Kidney glomerular epithelial cell (primary cell): ENCODE measurements at regions not wholly inside any gene's neighbourhood (a gene's known extent, or its start where the extent isn't known, plus 50 kb on each side); places are given as distances from the start of the nearest gene placed in this dataset.
"Not testable (repeated sequence)": the region's sequence is repeated elsewhere in the genome, so short reads cannot be mapped to it uniquely, and the experiment has no call there.

Source experiments
- DNase-seq: peaks from one replicate; lab custom pipeline; 2025; lab: John Stamatoyannopoulos, UW

- DNase-seq: not testable (repeated sequence)
Measured at GRCh38 chr16:31581065-31581464, 53.4 kb downstream of the AHSP start.

DNA sequence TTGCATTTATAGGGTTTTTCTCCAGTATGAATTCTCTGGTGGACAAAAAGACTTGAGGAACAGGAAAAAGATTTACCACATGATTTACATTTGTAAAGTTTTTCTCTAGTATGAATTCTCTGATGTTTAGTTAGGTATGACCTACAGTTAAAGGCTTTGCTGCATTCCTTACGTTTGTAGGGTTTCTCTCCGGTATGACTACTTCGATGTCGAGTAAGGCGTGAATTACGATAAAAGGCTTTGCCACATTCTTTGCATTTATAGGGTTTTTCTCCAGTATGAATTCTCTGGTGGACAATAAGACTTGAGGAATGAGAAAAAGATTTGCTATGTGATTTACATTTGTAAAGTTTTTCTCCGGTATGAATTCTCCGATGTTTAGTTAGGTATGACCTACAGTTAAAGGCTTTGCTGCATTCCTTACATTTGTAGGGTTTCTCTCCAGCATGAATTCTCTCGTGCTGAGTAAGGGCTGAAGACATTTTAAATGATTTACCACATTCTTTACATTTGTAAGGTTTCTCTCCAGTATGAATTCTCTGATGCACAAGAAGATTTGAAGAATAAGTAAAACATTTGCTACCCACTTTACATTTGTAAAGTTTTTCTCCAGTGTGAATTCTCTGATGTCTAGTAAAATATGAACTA lies 74.2 kb downstream of the AHSP start:
- not testable (repeated sequence) for DNase-seq

- no peak for DNase-seq
Measured at GRCh38 chr16:31618130-31618529, 90.4 kb downstream of the AHSP start.

DNA sequence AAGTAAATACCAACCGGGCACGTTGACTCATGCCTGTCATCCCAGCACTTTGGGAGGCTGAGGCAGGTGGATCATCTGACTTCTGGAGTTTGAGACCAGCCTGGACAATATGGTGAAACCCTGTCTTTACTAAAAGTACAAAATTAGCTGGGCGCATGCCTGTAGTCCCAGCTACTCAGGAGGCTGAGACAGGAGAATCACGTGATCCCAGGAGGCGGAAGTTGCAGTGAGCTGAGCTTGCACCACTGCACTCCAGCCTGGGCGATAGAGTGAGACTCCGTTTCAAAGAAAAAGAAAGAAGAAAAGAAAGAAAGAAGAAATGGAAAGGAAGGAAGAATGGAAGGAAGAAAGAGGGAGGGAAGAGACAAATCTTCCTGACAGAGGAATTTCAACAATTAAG lies 108.7 kb downstream of the AHSP start:
- no peak for DNase-seq

DNA sequence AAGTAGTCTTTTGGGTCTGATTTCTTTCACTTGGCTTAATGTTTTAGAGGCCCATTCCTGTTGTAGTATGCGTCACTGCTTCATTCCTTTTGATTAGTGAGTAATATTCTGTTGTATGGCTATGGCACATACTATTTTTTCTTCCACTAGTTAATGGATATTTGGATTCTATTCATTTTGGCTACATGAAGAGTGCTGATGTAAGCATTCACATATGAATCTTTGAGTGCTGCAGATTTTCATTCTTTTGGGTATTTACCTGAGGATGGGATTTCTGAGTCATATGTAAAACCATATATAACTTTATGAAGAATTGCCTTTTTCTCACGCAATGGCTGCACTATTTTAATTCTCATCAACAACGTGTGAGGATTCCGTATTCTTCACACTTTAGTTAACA lies 113.6 kb downstream of the AHSP start:
- no peak for DNase-seq

- not testable (repeated sequence) for DNase-seq
Measured at GRCh38 chr16:31655674-31656073, 128.0 kb downstream of the AHSP start.

DNA sequence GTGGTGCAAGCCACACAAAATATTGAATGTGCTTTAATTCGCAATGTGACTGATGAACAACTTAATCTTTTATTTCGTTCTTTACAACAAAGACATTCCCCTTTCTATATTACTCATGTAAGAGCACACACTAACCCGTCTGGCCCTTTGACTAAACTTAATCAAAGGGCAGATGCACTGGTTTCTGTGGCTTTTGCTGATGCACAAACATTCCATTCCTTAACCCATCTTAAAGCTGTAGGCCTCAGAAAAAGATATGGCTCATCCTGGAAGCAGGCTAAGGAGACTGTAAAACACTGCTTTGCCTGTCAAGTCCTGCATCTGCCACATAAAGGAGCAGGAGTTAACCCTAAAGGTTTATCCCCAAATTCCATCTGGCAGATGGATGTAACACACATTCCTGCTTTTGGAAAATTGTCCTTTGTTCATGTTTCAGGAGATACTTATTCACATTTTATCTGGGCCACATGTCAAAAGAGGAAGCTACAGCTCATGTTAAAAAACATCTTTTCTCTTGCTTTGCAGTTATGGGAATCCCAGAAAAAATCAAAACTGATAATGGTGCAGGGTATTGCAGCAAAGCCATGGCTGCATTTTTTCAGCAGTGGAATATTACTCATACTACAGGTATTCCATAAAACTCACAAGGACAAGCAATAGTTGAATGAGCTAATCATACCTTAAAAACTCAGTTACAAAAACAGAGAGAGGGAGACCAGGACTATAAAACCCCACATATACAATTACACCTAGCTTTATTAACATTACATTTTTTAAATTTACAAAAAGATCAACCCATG lies 137.2 kb downstream of the AHSP start:
- DNase-seq: peak; percentile 62

DNA sequence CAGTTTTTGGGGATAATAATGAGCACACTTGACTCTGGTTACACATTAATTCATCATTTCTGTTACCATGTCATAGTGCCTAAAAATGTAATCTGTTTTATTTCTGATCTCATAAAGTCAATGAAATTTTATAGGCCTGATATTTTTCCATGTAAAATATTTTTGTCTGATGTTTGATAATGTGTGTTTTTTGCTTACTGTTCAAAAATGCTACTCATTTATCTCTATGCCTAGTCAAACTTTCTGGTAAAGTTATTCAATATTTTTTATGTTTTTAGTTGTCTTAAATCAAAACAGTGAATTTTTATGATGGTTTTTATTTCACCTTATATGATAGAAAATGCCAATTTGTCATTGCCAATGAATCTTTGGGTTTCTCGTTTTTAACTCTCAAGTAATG lies 147.0 kb downstream of the AHSP start:
- DNase-seq: no peak

- DNase-seq: no peak
Measured at GRCh38 chr16:31676731-31677130, 149.0 kb downstream of the AHSP start.

DNA sequence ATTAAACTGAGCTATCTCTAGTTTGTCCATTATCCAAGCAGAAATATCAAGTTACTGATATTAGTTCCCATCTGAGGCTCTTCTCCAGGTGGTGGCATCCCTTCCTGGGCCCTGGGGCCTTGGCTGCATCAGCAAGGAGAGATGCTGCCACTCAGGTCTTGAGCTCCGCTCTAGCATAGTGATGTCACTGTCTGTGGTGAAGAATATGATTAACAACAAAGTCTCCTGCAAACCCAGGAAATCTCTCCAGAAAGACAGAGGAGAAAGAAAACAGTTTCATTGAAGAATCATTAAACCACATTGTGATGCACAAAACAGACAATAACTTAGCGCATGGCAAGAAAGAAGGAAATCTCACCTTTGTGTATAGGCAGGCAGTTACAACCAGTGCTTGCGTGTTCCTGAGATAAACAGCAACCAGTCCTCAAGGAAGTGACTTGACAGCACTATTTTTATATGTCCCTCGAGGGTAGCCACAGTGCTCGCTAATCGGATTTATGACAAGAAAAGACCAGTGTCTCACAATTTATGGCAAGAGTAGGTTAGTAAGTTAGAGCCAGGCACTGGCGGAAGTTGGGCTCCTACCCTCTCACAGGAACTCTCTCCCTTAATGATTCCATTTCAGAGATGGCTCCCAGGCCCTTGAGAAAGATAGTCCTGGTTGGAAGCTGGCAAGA lies 151.1 kb downstream of the AHSP start:
- DNase-seq: no peak

DNA sequence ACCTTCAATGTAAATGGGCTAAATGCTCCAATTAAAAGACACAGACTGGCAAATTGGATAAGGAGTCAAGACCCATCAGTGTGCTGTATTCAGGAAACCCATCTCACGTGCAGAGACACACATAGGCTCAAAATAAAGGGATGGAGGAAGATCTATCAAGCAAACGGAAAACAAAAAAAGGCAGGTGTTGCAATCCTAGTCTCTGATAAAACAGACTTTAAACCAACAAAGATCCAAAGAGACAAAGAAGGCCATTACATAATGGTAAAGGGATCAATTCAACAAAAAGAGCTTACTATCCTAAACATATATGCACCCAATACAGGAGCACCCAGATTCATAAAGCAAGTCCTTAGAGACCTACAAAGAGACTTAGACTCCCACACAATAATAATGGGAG lies 161.6 kb downstream of the AHSP start:
- not testable (repeated sequence) for DNase-seq

- DNase-seq: not testable (repeated sequence)
Measured at GRCh38 chr16:31692338-31692737, 164.6 kb downstream of the AHSP start.

- DNase-seq: no peak
Measured at GRCh38 chr16:31693733-31694132, 166.0 kb downstream of the AHSP start.

DNA sequence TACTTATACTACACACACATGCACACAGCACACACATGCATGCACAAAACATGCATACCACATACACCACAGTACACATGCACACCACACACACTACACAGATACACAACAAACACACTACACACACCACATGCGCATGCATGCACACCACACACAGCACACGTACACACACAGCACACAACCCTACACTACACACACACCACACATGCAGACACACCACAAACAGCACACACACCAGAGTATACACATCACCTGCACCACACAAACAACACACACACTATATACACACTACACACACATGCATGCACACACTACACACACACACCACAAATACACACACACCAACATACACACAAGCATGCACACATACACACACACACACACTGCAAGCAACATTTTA lies 166.8 kb downstream of the AHSP start:
- no peak for DNase-seq

DNA sequence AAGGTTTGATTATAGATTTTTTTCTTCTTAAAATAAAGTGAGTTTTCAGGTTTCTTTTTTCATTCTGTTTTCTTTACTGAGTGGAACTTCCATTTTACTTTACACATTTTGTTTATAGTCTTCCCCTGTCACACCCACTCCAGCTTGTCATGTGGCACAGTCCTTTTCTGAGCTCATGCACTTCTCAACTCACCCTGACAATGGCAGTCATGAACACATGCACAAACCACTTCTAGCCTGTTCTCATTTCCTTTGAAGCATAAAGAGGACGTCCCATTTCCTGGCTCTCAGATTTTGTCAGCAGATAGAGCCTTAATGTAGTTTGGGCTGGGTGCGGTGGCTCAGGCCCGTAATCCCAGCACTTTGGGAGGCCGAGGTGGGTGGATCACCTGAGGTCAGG lies 168.0 kb downstream of the AHSP start:
- no peak for DNase-seq

- DNase-seq: peak; percentile 68
Measured at GRCh38 chr16:31696968-31697743, 169.5 kb downstream of the AHSP start.

GRCh38 chr16:31697744-31698125 lies 170.0 kb downstream of the AHSP start:
- DNase-seq: no peak

DNA sequence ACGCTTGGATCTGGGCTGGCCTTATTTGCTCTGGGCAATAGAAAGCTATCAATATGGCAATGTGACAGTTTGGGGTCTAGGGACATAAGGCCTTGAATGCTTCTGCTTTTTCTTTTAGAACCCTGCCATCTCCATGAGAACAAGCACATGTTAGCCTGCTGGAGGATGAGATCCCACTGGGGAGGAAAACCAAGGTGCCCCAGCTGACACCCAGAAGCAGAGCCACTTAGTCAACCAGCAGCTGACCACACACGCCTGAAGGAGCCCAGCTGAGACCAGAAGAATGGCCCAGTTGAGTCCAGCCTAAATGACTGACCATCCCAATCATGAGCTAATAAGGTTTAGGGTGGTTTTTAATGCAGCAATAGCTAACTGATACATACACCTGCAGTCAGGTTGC lies 171.2 kb downstream of the AHSP start:
- DNase-seq: no peak

DNA sequence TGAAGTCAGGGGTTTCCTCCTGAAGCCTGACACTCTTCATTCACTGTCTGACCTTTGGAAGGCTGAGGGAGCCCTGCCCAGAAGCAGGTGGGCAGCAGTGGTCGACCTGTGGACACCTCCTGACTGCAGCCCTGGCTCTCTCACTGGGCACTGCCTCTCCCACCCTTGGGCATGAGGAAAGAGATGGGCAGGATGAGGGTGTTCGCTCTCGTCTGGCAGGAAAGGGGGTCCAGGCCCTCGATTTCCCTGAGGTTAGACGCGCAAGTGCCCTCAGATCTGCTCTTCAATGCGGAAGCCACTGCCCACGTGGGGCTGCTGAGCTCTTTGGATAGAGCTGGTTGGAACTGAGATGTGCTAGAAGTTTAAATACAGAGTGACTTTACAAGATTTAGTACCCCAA lies 171.9 kb downstream of the AHSP start:
- DNase-seq: no peak

GRCh38 chr16:31700200-31700529 lies 172.5 kb downstream of the AHSP start:
- DNase-seq: no peak

- peak; percentile 67 for DNase-seq
Measured at GRCh38 chr16:31700530-31701388, 172.8 kb upstream of the ZNF267 start.

GRCh38 chr16:31701734-31702133 lies 171.9 kb upstream of the ZNF267 start:
- DNase-seq: no peak
